ENCODE measurements at regions not wholly inside any gene's neighbourhood (a gene's known extent, or its start where the extent isn't known, plus 50 kb on each side); places are given as distances from the start of the nearest gene placed in this dataset.

DNA sequence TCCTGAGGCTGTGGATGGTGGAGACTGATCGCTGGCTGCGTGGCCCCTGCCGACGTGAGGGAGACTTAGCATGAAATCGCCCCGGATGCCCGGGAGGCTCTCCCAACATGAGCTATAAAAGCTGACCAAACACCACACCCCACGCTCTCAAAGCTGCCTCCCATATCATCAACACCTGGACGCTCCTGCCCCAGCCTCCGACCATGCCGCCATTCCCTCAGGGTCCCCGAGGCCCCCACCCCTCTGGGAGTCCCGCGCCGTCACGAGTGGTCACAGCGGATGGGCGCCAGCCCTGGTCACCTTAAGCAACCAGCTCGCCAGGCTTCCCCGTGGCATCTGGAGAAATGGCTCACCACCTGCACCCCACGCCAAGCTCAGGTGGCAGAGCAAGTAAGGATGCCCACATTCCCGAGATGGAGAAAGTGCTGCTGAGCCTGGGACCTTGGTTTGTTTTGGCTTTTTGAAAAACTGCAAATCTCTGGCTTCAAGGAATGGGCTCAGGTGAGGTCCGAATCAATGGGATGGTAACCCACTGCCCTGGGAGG is 196.0 kb downstream of the MED10 start:
- ATAC-seq (no peak), DNase-seq (no peak)
- Histone ChIP-seq H3K4me1 (ENCODE audit: low read depth) (no peaks in the 10 kb centered on the region), H3K36me3 (ENCODE audit: low read depth) (no peaks in the 10 kb centered on the region), H3K4me3 (no peak overlapping the region), H3K9me3 (no peaks in the 10 kb centered on the region)
- intact Hi-C loops (cut with DNase I, micrococcal nuclease) = no loop called here
- no peak for TF ChIP-seq CTCF (IDR thresholded peaks at IDR 0.05)

DNA sequence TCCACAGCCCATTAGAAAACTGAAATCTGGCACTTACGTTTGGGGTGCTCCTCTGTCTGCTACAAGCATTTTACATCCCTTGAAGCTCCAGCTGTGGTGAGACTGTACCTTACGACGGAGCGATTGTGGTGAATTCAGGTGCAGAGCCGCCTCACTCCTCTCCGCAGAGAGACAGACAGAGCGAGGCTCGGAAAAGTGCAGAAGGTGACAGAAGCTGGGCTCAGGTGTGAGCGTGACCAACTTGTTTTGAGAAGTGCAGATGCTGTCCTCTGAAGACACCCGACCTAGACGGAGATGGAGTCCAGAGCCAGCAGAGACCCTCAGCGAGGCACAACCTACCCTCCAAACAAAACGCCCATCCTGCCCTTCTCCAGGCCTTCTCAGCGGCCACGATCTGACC is 196.5 kb downstream of the MED10 start:
- ATAC-seq (no peak), DNase-seq (no peak)
- no peaks in the 10 kb centered on the region for H3K36me3 ChIP-seq (ENCODE audit: low read depth)
- H3K4me3 ChIP-seq = no peak overlapping the region
- intact Hi-C loops (cut with DNase I, micrococcal nuclease) = no loop called here
- no peaks in the 10 kb centered on the region for H3K9me3 ChIP-seq
- no peaks in the 10 kb centered on the region for H3K4me1 ChIP-seq (ENCODE audit: low read depth)
- no peak for TF ChIP-seq CTCF (IDR thresholded peaks at IDR 0.05)

DNA sequence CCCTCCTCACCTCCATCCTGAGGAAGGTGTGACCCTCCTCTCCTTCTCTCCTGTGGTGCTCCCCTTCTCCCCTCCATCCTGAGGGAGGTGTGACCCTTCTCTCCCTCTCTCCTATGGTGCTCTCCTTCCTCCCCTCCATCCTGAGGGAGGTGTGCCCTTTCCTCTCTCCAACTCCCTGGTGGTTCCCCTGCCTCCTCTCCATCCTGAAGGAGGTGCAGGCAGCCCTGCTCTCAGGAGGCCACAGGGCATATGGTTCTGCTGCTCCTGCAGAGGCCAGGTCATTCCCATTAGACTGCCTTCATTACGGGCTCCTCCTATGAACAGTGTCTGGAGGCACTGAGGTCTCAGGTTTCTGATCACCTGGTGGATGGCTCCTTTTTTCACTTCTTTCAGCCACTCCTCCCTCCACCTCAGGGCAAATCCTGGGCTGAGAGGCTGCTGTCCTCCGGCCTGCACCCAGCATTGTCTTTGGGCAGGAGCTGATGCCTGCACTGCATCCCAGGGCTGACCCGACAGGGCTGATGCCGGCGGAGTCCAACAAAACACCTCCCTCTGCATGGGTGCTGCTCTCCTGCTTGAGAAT is 197.1 kb downstream of the MED10 start:
- H3K4me1 ChIP-seq (ENCODE audit: low read depth) = no peaks in the 10 kb centered on the region
- intact Hi-C loops (cut with DNase I, micrococcal nuclease) = no loop called here
- no peak for TF ChIP-seq CTCF (IDR thresholded peaks at IDR 0.05)
- H3K36me3 ChIP-seq (ENCODE audit: low read depth) = no peaks in the 10 kb centered on the region
- H3K9me3 ChIP-seq = no peaks in the 10 kb centered on the region
- DNase-seq = no peak
- no peak for ATAC-seq
- H3K4me3 ChIP-seq = no peak overlapping the region

DNA sequence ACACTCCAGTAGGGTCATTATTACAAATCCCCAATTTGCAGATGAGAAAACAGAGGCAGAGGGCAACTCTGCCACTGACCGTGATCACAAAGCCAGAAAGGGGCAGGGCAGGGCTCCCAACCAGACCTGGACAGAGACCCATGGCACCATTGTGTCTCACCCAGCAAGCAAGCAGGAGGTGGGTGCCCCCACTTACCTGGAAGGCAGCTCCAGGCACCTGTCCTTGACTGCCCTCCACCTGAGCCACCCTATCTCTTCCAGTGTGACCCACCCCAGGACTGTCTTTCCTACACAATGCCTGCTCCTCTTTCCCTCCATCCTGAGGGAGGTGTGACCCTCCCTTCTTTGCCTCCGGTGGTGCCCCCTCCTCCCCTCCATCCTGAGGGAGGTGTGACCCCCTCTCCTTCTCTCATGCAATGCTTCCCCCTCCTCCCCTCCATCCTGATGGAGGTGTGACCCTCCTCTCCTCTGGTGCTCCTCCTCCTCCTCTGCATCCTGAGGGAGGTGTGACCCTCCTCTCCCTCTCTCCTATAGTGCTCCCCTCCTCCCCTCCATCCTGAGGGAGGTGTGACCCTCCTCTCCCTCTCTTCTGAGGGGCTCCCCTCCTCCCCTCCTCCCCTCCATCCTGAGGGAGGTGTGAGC is 198.0 kb downstream of the MED10 start:
- Histone ChIP-seq H3K36me3 (ENCODE audit: low read depth) (no peaks in the 10 kb centered on the region), H3K4me3 (no peak overlapping the region), H3K4me1 (ENCODE audit: low read depth) (no peaks in the 10 kb centered on the region), H3K9me3 (no peaks in the 10 kb centered on the region)
- no peak for ATAC-seq
- no peak for TF ChIP-seq CTCF (IDR thresholded peaks at IDR 0.05)
- intact Hi-C loops (cut with DNase I, micrococcal nuclease) = no loop called here
- no peak for DNase-seq

GRCh38 chr5:6178846-6179532 is 199.4 kb downstream of the MED10 start:
- TF ChIP-seq CTCF (IDR thresholded peaks at IDR 0.05) = no peak
- Histone ChIP-seq H3K9me3 (no peaks in the 10 kb centered on the region), H3K4me1 (ENCODE audit: low read depth) (no peaks in the 10 kb centered on the region), H3K4me3 (no peak overlapping the region), H3K36me3 (ENCODE audit: low read depth) (no peaks in the 10 kb centered on the region)
- ATAC-seq (no peak), DNase-seq (no peak)
- intact Hi-C loops (cut with DNase I, micrococcal nuclease) = no loop called here

All from mucosa of descending colon (tissue), 3 donors.